ENCODE measurements at regions not wholly inside any gene's neighbourhood (a gene's known extent, or its start where the extent isn't known, plus 50 kb on each side); places are given as distances from the start of the nearest gene placed in this dataset.

DNA sequence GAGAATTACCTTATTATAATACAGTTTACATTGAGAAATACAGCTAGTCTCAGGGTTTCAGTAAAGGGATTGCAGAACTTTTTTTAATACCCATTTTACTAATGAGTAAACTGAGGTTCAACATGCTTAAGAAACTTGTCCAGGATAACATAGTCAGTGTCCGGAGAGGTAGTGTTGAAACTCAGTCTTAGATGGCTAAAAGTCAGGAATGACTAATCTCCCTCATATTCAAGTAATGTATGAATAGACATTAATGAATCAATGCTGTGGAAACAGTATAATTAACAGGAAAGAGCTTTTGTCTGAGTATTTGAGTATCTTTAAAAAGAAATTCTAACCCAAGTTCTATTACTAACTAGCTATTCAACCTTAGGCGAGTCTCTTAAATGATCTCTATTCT, 397.6 kb downstream of the PLA2G4A start:
- TF ChIP-seq CTCF (conservative IDR thresholded peaks at IDR 0.05; ENCODE audit: low read length) (no peak), EZH2phosphoT487 (IDR thresholded peaks at IDR 0.05; ENCODE audit: borderline replicate concordance, low read depth, low read length) (no peak)

All from OCI-LY7 (cell line).